GM21381 (cell line): ENCODE measurements at regions not wholly inside any gene's neighbourhood (a gene's known extent, or its start where the extent isn't known, plus 50 kb on each side); places are given as distances from the start of the nearest gene placed in this dataset.
A peak's percentile ranks its signal among the peaks of the same experiment; 100 is the strongest.
"Not testable (repeated sequence)": the region's sequence is repeated elsewhere in the genome, so short reads cannot be mapped to it uniquely, and the experiment has no call there.

Experiments used
- ATAC-seq: cut with Tn5 transposase; IDR thresholded peaks from one replicate; pipeline ENCODE4 v1.9.1; 2021; ENCODE audit warnings: mild to moderate bottlenecking, moderate library complexity; ENCODE audit not compliant: unreplicated experiment

DNA sequence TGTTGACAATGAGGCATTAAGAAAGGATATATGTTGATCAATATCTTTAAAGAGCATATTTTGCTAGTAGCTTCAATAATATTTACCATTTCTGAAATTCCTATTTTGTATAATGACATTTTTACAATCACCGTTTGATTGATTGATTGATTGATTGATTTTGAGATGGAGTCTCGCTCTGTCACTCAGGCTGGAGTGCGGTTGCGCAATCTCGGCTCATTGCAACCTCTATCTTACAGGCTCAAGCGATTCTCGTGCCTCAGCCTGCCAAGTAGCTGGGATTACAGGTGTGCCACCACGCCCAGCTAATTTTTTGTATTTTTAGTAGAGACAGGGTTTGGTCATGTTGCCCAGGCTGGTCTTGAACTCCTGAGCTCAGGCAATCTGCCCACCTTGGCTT, 150.9 kb upstream of the TEX13D start:
- not testable (repeated sequence) for ATAC-seq

DNA sequence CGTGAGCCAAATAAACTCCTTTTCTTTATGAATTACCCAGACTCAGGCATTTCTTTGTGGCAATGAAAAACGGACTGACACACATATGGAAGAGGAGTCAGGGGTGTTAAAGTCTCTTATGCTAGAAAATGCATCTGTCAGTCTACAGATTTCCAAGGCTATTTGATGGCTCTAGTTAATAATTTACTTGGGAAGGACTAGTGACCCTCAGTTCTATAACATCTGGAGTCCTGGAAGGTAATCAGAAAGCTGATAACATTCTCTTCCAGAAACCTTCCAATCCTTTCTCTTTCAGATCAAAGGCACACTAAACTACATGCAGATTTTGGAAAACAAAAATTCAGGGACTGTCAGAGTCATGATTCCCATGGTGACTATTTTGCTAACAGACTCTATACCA, 142.0 kb upstream of the TEX13D start:
- ATAC-seq: no peak

DNA sequence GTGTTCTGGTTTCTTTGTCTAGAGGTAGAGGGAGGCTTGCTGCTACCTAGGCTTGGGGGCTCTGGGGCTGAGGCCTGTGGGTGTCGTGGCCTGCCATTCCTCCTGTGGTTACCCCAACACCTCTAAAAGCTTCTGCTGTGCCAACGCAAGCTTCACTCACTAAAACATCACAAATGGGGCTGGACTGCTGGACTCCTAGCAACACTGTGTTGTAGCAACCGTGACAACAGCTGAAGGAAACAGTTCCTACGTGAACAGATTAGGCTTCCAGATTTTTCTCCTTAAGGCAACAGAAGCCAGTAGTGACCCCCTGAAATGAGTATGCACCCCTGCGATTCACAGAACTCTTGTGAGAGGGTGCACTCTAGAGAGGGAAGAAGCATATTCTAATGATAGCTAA, 138.3 kb upstream of the TEX13D start:
- ATAC-seq: no peak

DNA sequence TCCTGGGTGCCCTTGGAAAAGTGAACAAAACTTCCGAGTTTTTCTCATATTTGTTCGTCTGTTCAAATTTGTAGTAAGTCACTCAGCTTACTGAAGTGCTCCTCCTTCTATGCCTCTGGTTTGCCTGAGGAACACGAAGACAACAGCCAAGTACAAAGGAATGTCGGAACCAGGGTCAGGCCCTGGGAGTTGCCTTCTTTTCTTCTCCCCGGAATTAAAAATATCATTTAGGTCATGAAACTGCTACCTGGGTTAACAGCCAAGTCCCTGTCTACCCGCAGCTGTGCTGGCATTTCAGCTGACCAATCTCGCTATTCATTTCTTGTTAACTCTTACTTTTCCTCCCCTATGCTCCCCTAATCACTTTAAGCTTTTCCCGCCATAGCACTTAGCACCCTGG, 137.6 kb upstream of the TEX13D start:
- ATAC-seq: no peak

DNA sequence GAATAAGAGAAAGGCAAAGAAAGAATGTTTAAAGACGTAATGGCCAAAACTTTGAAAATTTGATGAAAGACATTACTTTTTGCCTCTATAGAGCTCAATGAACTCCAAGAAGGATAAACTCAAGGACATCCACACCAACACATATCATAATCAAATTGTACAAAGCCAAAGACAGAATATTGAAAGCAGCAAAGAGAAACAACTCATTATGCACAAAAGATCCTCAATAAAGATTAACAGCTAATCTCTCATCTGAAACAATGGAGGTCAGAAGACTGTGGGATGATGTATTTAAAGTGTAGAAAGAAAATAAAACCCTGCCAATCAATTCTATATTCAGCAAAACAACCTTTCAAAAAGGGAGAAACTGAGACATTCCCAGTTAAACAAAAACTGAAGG, 129.1 kb upstream of the TEX13D start:
- ATAC-seq: no peak

DNA sequence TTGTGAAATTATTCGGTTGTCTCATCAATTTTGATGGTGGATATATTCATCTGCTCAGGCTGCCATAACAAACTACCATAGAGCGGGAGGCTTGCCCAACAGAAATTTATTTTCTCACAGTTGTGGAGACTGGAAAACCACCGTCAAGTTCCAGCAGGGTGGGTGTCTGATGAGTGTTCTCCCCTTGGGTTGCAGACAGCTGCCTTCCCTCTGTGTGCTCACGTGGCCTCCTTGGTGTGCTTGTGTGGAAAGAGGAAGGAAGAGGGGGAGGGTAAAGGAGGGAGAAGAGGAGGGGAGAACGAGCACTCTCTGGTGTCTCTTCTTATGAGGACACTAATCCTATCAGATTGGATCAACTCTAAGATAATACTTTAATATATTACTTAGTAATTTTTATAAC, 123.8 kb upstream of the TEX13D start:
- no peak for ATAC-seq

DNA sequence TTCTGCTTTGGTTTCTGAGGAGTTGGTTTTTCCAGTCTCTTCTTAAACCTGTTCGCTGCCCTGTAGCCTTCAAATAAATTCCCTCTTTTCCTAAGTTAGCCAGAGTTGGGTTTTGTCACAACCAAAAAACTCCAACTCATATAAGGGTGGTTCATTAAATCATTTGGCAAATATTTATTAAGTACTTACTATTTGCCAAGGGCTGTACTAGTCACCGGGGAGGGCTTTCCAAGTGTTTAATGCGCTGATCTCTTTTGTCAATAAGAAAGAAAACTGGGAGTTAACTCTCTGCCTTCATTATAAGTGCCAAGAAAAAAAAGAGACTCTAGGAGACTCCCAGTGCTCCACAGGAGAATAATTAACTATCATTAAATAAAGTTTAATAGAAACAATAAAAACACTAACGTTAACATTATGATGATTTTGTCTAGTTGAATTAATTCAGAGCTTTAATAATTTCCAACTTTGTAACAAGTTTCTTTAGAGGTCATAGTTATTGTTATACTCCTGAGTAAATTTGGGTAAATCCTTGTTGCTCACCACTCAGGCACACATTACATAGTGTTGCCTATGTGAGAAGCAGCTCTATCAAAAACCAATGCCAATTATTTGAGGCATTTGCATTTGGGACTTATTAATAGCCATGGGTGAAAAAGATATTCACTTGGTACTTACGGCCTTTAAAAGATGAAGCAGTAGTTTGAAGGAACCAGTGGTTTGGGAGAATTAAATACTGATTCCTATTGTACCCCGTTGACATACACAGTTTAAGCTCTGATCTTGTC, 122.5 kb upstream of the TEX13D start:
- ATAC-seq: no peak

DNA sequence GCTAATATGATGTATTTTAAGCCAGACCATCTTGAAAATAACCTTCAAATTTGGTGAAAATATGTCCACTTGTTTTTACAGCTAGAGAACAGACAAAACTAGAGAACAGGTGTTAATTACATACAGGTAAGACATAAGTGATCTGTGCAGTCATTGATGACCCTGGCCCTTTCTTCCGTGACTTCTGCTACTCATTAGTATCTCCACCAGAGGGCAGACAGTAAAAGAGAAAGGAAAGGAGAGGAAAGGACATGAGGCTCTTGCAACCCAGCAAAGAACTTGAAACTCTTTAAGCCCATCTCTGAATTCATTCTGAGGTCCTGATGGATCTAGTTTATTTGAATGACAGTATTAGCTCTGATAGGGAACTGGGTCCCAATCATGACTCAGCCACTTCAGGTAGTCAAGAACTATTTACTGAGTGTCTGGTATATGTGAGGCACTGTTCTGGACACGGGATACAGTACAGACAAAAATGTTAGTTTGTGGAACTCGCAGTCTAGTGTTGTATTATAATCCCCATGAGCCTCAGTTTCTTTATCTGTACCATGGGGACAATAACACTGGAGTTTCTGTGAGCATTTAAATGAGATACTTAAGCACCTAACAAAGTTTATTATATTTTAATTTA, 121.0 kb upstream of the TEX13D start:
- ATAC-seq: peak; percentile 82

DNA sequence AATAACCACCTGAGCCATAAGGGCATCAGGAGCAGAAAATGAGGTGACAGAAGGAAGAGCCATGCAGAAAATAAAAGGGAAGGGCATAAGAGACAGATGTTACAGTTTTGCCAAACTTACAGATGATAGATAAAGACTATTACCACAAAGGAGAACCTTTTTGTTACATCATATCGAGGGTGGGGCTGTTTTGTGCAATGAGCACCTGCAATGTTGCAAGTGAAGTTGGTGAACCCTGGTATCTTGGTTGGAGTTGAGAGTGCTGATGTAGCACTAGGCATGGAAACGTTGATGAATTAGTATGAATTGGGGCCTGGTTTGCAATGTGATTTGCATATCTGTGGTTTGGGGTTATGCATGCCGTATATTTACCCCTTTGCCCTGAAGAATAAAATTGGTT, 119.8 kb upstream of the TEX13D start:
- no peak for ATAC-seq

DNA sequence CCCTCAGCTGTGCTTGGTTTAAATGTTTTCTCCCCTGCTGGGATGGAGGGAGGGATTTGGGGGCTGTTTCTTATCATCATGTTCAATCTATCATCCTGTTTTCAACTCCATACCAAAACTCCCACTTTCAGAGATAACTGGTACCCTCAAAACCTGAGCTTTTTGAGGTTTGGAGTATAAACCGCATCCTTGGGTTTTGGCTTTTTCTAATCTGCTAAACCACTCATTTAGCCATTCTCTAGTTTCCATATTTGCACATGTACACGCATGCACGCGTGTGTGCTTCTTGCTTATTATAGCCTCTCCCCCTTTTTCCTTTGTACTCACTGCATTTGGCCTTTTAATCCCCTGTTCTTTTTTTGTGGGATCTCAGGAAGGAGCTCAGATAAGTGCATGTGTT, 116.7 kb upstream of the TEX13D start:
- no peak for ATAC-seq

DNA sequence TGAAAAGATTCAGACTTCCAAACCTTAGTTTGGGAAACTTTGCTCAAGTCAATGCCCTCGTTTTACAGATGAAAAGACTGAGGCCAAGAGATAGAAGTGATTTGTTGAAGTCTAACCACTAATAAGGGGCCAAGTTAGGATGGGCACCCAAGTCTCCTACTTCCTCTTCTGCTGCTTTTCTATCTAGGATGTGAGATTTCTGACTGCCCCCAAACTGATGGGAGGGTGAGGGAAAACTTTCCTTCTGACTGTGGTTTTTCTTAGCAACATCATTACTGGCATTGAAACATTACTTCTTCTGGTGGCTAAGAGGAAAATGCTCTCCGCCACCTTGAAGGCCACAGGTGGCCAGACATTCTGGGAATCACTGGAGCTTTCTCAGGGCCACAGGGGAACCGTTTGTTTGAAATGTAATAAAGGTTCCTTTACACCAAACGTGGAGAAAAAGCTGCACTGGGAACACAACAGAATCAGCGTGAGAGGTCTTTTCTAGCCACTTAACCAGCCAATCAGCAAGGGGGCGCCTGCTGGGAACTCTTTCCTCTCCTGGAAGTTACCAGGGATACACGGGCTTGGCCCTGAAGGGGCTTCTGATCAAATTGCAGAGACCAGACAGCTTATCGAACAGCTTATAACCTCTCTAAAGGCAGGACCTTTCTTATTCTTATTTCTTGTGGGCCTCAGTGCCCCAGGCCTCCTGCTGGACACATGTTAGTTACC, 115.9 kb upstream of the TEX13D start:
- ATAC-seq: no peak

DNA sequence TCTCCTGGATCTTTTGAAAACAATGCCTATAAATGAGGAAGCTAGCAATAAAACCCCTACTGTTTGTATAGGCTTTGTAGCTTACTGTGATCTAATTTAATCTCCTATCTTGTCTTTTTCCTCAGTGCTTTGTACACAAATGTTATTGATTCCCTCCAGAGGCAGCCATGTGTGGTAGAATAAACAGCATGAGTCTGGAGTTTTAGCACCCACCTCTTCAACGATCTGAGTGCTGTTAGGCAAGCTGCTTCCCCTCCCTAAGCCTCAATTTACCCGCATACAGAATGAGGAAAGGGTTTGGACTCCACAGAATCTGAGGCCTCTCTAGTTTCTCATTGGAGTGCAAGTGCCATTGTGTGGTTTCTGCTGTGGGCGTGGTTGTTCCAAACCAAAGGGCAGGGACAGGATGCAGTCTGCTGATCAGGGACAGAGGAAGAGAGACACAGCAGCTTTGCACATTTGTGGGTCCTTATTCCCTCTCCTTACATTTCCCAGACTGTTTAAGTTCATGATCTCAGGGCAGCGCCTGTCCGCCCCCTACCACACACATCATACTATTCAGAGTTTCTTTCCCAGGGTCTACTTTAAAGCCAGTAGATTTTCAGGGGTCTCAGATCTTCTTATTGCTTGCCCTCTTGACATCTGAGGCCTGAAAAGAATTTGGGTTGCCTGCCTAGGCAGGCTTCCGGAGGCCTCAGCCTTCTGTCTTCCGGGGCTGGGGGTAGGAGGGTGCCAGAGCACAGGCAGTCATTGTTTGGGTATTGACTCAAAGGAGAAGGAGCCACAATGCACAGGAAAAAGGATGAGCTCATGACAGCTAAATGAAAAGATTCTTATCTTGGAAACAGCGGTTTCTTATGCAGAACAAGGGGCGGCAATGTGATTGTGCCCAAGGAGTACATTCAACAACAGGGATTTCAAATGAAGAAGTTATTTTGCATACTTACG, 114.9 kb upstream of the TEX13D start:
- ATAC-seq: peak; percentile 80

DNA sequence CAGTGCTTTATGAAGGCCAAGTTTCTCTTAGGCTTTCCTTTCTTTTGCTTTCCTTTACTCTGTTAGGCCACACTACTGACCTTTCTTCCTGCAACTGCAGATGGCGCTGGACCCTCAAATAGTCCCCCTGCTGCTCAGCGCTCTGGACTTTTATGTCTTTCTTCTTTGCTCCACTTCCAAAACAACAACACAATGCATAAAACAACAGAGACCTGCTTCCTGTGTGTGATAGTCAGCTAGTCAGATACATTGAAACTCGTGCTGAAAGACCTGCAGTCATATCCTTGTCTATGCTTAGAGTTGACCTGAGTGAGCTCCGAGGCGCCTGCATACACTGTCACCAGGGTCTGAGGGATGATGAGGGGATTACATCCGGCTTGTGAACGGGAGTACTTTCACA, 108.9 kb upstream of the TEX13D start:
- ATAC-seq: no peak

DNA sequence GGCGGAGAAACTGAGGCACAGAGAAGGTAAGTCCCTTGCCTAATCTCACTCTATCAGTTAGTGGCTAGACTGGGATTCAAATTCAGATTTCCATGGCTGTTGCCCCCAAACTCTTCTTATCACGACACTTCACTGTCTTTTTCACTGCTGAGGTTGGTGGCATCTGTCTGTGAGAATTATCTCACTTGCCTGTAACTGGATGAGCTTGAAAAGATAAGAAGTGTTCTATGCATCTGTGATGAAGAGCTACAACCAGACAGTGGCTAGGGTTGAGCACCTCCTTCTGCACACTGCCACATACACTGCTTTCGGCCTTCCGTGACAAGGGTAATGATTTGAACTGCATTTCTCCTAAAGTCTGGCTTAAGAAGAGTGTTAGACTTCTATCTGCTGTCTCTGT, 107.9 kb upstream of the TEX13D start:
- no peak for ATAC-seq

DNA sequence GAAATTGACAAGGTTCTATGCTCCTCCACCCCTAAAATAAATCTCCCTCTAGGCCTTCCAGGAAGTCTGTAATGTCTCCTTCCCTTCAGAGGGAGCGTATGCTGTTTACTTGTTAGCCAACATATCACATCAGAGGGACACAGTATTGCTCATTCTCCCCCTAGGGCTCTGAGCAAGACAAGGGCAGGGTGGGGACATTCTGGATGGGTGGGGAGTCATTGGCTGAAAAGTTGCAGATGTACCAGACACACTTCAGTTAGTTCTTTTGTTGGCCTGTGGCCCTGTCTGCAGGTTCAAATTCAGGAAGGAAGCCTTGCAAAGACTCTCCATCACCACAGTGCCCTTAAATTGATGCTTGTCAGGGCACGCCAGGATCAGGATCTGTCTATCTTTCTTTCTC, 106.3 kb upstream of the TEX13D start:
- no peak for ATAC-seq

DNA sequence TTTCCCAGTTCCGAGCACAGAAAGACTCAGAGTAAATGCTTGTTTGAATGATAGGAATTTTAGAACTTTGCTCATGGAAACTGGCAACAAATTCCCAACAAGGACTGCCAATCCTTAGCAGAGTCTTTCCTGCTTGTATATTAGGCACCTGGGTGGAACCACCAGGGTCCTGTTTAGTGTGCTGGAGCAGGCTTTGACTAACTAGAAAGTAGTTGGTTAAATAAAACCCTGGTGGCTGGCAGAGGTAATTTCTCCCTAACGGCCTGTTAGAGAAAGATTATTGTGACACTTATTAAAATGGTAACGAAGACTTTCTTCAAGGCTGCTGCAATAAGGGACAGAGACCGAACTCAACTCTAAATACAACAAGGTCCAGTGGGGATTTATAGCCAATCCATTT, 103.6 kb upstream of the TEX13D start:
- ATAC-seq: no peak

DNA sequence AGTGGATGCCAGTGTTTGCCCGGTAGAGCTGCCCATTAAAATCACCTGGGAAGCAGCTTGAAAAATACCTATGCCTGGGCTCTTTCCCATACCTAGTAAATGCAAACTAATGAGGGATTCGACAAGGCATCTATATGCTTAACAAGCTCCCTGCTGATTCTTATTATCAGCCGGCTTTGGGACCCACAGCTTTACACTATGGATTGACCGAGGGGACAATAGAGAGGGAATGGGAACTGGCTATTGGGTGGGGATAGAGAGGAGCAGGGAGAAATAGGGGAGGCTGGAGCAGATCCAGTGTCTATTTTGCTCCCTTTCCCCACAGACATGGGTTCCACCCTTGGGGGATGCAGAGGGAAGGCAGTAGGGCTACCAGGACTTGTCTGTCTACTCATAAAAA, 103.1 kb upstream of the TEX13D start:
- ATAC-seq: no peak

DNA sequence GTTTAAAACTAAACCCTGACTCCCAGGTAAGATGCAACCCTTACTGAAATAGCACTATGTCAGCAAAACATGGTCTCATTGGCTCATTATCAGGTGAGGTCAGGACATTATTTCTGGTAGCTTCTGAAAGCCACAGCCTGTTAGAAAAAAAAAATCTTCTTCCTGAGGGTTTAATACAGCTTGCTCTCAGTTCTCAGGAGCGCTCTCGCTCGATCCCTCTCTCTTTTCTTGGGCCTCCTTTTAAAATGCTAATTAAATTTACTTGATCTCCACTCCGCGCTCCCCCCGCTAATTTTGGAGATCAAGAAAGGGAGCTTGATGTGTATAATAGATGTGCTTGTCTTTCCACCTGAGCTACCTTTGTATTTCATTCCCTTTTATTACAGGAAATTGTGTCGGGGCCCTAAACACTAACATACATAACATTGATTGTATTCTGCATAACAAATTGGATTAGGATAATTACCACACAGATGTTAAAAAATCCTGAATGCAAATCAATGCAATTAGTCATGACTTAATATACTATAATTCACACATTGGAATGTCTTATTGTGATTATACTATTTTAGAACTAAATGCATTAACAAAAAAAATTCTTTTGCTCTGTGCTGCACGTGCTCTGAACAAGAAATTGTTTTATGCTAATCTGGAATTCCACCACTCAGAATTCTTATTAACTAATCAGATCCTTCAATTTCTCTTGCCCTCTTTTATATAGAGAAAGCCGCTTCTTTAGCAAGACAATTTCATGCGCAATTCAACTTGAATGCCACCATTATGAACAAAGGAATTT, 101.6 kb upstream of the TEX13D start:
- no peak for ATAC-seq

DNA sequence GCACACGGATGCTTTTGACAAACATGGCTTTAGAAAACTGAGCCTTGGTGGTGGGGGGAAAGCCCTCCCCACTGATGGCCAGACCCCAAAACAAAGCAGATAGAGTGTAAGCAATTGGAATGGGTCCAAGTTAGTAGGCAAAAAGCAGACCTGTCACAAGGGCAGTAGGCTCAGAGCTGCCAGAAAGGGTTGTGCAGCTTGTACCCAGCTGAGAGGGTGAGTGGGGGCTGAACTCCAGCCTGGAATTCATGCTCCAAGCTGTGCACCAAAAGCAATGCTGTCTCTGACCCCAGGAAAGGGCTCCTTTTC, 101.1 kb upstream of the TEX13D start:
- ATAC-seq: no peak

DNA sequence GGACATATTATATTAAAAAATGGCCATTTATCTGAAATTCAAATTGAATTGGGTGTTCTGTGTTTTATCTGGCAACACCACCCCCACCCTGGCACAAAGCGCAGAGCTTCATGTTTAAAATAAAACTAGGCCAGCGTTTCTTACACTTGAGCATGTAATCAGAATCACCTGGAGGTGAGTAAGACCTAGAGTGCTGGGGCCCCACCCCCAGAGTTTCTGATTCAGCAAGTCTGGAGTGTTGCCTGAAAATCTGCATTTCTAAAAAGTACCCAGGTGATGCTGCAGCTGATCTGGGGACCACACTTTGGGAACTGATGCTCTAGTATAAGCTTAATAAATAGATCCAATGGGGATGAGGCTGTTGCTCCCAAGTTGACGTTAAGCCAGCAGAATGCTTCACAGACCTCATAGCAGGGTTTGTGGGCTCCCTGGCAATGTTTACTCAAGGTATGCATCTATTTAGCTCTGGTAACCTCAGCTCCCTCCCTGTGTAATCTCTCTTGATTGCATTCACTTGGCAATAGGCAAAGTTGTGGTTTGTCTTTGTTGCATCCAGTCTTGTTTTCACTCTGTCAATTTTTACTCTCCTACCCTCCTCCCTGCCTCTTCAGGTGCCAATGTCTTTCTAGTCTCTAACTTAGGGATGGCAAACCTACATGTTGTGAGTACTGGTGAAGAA, 99.8 kb upstream of the TEX13D start:
- ATAC-seq: peak; percentile 85
